Lower leg skin (tissue), 3 donors: ENCODE measurements at regions not wholly inside any gene's neighbourhood (a gene's known extent, or its start where the extent isn't known, plus 50 kb on each side); places are given as distances from the start of the nearest gene placed in this dataset.

Experiments used
- POLR2A ChIP-seq, 2 donors: fragments of 450-650 bp; IDR thresholded peaks; one replicate each; pipeline ENCODE4 v1.6.1; 2016 to 2017; ENCODE audit warnings: antibody characterized with exemption in 2 of 2, mild to moderate bottlenecking in 1 of 2, moderate library complexity in 1 of 2
- TF ChIP-seq, protein P1 (sequence below), 3 donors: fragments of 450-650 bp; IDR thresholded peaks; one replicate each; pipeline ENCODE4 v1.5.1; 2016; ENCODE audit warnings: antibody characterized with exemption in 3 of 3, mild to moderate bottlenecking in 3 of 3, moderate library complexity in 2 of 3

GRCh38 chr13:56700324-56700723 is 440.4 kb upstream of the PRR20A start:
- TF ChIP-seq, protein P1, sequence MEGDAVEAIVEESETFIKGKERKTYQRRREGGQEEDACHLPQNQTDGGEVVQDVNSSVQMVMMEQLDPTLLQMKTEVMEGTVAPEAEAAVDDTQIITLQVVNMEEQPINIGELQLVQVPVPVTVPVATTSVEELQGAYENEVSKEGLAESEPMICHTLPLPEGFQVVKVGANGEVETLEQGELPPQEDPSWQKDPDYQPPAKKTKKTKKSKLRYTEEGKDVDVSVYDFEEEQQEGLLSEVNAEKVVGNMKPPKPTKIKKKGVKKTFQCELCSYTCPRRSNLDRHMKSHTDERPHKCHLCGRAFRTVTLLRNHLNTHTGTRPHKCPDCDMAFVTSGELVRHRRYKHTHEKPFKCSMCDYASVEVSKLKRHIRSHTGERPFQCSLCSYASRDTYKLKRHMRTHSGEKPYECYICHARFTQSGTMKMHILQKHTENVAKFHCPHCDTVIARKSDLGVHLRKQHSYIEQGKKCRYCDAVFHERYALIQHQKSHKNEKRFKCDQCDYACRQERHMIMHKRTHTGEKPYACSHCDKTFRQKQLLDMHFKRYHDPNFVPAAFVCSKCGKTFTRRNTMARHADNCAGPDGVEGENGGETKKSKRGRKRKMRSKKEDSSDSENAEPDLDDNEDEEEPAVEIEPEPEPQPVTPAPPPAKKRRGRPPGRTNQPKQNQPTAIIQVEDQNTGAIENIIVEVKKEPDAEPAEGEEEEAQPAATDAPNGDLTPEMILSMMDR (IDR thresholded peaks at IDR 0.05), result no peak
- TF ChIP-seq POLR2A (IDR thresholded peaks at IDR 0.05), result no peak
